ENCODE measurements at regions not wholly inside any gene's neighbourhood (a gene's known extent, or its start where the extent isn't known, plus 50 kb on each side); places are given as distances from the start of the nearest gene placed in this dataset.

DNA sequence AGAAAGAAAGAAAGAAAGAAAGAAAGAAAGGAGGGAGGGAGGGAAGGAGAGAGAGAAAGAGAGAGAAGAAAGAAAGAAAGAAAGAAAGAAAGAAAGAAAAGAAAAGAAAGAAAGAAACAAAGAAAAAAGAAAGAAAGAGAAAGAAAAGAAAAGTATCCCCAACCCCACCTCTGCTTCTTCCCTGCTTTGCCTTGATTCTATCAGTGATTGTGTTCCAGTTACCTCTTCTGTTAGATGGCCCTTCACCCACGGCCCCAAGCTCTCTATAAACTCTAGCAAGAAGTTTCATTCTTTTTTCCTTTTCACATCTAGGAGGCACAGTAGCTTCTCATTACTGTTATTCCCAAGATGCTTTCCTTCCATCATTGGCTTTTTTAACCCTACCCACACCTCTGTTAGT is 1097.5 kb upstream of the ZEB2 start:
- Histone ChIP-seq H3K4me1 (replicated peaks; ENCODE audit: insufficient read depth) (0 out of 2 replicates have a peak, but pooled peaks cover under 1% of the 10 kb centered on the region), H3K27me3 (ENCODE audit: insufficient read depth, low read depth) (no peaks in the 10 kb centered on the region), H3K79me2 (ENCODE audit: low read depth) (no peaks in the 10 kb centered on the region), H3K9me2 (ENCODE audit: insufficient read depth) (0 out of 2 replicates have a peak, but pooled peaks cover 4% of the 10 kb centered on the region), H4K20me1 (ENCODE audit: insufficient read depth) (no peaks in the 10 kb centered on the region), H3F3A (ENCODE audit: insufficient read depth, low read depth) (no peaks in the 10 kb centered on the region), H3K27ac (no peak overlapping the region), H2AFZ (no peak overlapping the region), H3K4me3 (no peak overlapping the region), H3K9me3 (ENCODE audit: insufficient read depth, low read depth) (no peaks in the 10 kb centered on the region), H3K36me3 (ENCODE audit: low read depth) (no peaks in the 10 kb centered on the region), H3K4me2 (no peak overlapping the region)
- intact Hi-C loops (cut with micrococcal nuclease; ENCODE audit: unreplicated experiment): no loop called here
- no peak for DNase-seq
- no TSS peak for BruUV-seq (replicated peaks)
- ChIA-PET CTCF (no interaction called here), POLR2A (ENCODE audit: unreplicated experiment) (no interaction called here)
- TF ChIP-seq, protein P1, sequence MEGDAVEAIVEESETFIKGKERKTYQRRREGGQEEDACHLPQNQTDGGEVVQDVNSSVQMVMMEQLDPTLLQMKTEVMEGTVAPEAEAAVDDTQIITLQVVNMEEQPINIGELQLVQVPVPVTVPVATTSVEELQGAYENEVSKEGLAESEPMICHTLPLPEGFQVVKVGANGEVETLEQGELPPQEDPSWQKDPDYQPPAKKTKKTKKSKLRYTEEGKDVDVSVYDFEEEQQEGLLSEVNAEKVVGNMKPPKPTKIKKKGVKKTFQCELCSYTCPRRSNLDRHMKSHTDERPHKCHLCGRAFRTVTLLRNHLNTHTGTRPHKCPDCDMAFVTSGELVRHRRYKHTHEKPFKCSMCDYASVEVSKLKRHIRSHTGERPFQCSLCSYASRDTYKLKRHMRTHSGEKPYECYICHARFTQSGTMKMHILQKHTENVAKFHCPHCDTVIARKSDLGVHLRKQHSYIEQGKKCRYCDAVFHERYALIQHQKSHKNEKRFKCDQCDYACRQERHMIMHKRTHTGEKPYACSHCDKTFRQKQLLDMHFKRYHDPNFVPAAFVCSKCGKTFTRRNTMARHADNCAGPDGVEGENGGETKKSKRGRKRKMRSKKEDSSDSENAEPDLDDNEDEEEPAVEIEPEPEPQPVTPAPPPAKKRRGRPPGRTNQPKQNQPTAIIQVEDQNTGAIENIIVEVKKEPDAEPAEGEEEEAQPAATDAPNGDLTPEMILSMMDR (conservative IDR thresholded peaks at IDR 0.05): no peak
- TF ChIP-seq EZH2 (IDR thresholded peaks at IDR 0.05; ENCODE audit: low read depth): no peak

DNA sequence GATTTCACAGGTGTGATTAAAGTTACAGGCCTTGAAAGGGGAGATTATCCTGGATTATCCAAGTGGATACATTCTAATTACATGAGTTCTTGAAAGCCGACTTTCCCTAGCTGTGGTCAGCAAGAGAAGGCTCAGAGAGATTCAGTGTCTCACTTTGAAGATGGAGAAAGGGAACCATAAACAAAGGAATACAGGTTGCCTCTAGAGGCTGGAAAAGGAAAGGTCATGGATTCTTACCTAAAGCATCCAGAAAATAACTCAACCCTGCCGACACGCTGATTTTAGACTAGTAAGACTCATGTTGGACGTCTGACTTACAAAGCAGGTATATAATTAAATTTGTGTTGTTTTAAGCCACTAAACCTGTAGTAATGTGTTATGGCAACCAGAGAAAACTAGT is 1095.7 kb upstream of the ZEB2 start:
- DNase-seq: no peak
- POLR2A ChIA-PET (ENCODE audit: unreplicated experiment): no interaction called here
- H3F3A ChIP-seq (ENCODE audit: insufficient read depth, low read depth): no peaks in the 10 kb centered on the region
- H3K4me2 ChIP-seq: no peak overlapping the region
- H3K36me3 ChIP-seq (ENCODE audit: low read depth): no peaks in the 10 kb centered on the region
- H3K27me3 ChIP-seq (ENCODE audit: insufficient read depth, low read depth): no peaks in the 10 kb centered on the region
- no peak overlapping the region for H2AFZ ChIP-seq
- H3K27ac ChIP-seq: no peak overlapping the region
- intact Hi-C loops (cut with micrococcal nuclease; ENCODE audit: unreplicated experiment): no loop called here
- H3K9me2 ChIP-seq (ENCODE audit: insufficient read depth): 0 out of 2 replicates have a peak, but pooled peaks cover 4% of the 10 kb centered on the region
- no peaks in the 10 kb centered on the region for H3K79me2 ChIP-seq (ENCODE audit: low read depth)
- TF ChIP-seq EZH2 (IDR thresholded peaks at IDR 0.05; ENCODE audit: low read depth): no peak
- TF ChIP-seq, protein P1 (conservative IDR thresholded peaks at IDR 0.05): no peak
- CTCF ChIA-PET: no interaction called here
- no peak overlapping the region for H3K4me3 ChIP-seq
- no TSS peak for BruUV-seq (replicated peaks)
- H3K4me1 ChIP-seq (replicated peaks; ENCODE audit: insufficient read depth): no peaks in the 10 kb centered on the region
- H4K20me1 ChIP-seq (ENCODE audit: insufficient read depth): no peaks in the 10 kb centered on the region
- H3K9me3 ChIP-seq (ENCODE audit: insufficient read depth, low read depth): no peaks in the 10 kb centered on the region

DNA sequence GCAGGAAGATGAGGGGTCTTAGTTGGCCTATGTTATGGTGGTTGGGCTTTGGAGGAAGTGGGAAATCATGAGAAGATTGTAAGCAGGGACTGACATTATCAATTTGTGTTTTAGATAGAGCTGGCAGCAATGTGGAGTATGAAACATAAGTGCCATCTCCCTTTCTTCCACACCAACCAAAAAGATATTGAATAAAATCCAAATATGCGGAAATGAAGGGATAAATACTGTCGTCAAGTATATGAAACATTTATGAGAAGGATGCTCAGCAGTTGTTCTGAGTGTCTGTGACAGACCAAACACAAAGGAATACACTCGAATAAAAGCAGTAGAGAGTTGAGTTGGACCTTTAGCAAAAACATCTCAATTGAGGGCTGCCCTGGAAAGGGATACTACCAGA is 1090.0 kb upstream of the ZEB2 start:
- ChIA-PET CTCF (no interaction called here), POLR2A (ENCODE audit: unreplicated experiment) (interaction anchor here (0.8 kb wide), 1 partner anchor 310 kb away, joined by 8 read pairs; no protein-coding TSS in a partner anchor)
- Histone ChIP-seq H2AFZ (no peak overlapping the region), H3K27ac (no peak overlapping the region), H3K9me2 (ENCODE audit: insufficient read depth) (0 out of 2 replicates have a peak, but pooled peaks cover 4% of the 10 kb centered on the region), H3K4me3 (no peak overlapping the region), H3F3A (ENCODE audit: insufficient read depth, low read depth) (no peaks in the 10 kb centered on the region), H3K4me1 (replicated peaks; ENCODE audit: insufficient read depth) (no peaks in the 10 kb centered on the region), H3K79me2 (ENCODE audit: low read depth) (no peaks in the 10 kb centered on the region), H4K20me1 (ENCODE audit: insufficient read depth) (no peaks in the 10 kb centered on the region), H3K4me2 (no peak overlapping the region), H3K27me3 (ENCODE audit: insufficient read depth, low read depth) (no peaks in the 10 kb centered on the region), H3K36me3 (ENCODE audit: low read depth) (no peaks in the 10 kb centered on the region), H3K9me3 (ENCODE audit: insufficient read depth, low read depth) (no peaks in the 10 kb centered on the region)
- BruUV-seq (replicated peaks): no TSS peak
- intact Hi-C loops (cut with micrococcal nuclease; ENCODE audit: unreplicated experiment): no loop called here
- TF ChIP-seq, protein P1 (conservative IDR thresholded peaks at IDR 0.05): no peak
- no peak for TF ChIP-seq EZH2 (IDR thresholded peaks at IDR 0.05; ENCODE audit: low read depth)
- no peak for DNase-seq
